UCSD-AML1 (cell line): ENCODE measurements at regions not wholly inside any gene's neighbourhood (a gene's known extent, or its start where the extent isn't known, plus 50 kb on each side); places are given as distances from the start of the nearest gene placed in this dataset.
"Not testable (repeated sequence)": the region's sequence is repeated elsewhere in the genome, so short reads cannot be mapped to it uniquely, and the experiment has no call there.

ENCODE experiments used
- DNase-seq: peaks from one replicate; lab custom pipeline; 2025; ENCODE audit not compliant: unreplicated experiment; lab: John Stamatoyannopoulos, UW

- DNase-seq = no peak
Observed at GRCh38 chr18:70920840-70921374, 632.1 kb downstream of the SOCS6 start.

GRCh38 chr18:70907673-70908072 lies 618.8 kb downstream of the SOCS6 start:
- no peak for DNase-seq

- DNase-seq = no peak
Observed at GRCh38 chr18:70892381-70892780, 603.5 kb downstream of the SOCS6 start.

GRCh38 chr18:70870292-70870691 lies 581.4 kb downstream of the SOCS6 start:
- DNase-seq = no peak

GRCh38 chr18:70848329-70848728 lies 559.5 kb downstream of the SOCS6 start:
- DNase-seq = no peak

GRCh38 chr18:70840649-70841048 lies 551.8 kb downstream of the SOCS6 start:
- DNase-seq = no peak

- no peak for DNase-seq
Observed at GRCh38 chr18:70827632-70828031, 538.8 kb downstream of the SOCS6 start.

GRCh38 chr18:70826571-70826970 lies 537.7 kb downstream of the SOCS6 start:
- no peak for DNase-seq

- no peak for DNase-seq
Observed at GRCh38 chr18:70822691-70823090, 533.8 kb downstream of the SOCS6 start.

GRCh38 chr18:70822117-70822516 lies 533.3 kb downstream of the SOCS6 start:
- no peak for DNase-seq

GRCh38 chr18:70808481-70809056 lies 519.7 kb downstream of the SOCS6 start:
- no peak for DNase-seq

- DNase-seq = peak; percentile 29
Observed at GRCh38 chr18:70781860-70782453, 493.1 kb downstream of the SOCS6 start.

GRCh38 chr18:70766254-70766653 lies 477.4 kb downstream of the SOCS6 start:
- DNase-seq = not testable (repeated sequence)

GRCh38 chr18:70762812-70763211 lies 474.0 kb downstream of the SOCS6 start:
- DNase-seq = no peak

- DNase-seq = no peak
Observed at GRCh38 chr18:70758780-70759179, 469.9 kb downstream of the SOCS6 start.

GRCh38 chr18:70754486-70754885 lies 465.6 kb downstream of the SOCS6 start:
- DNase-seq = no peak

GRCh38 chr18:70732916-70733315 lies 444.1 kb downstream of the SOCS6 start:
- no peak for DNase-seq

GRCh38 chr18:70732188-70732587 lies 443.3 kb downstream of the SOCS6 start:
- no peak for DNase-seq

GRCh38 chr18:70720607-70721006 lies 431.8 kb downstream of the SOCS6 start:
- no peak for DNase-seq

- no peak for DNase-seq
Observed at GRCh38 chr18:70709720-70710119, 420.9 kb downstream of the SOCS6 start.

- no peak for DNase-seq
Observed at GRCh38 chr18:70709144-70709543, 420.3 kb downstream of the SOCS6 start.

GRCh38 chr18:70705831-70706416 lies 417.1 kb downstream of the SOCS6 start:
- DNase-seq = no peak
